Osteocyte (in vitro differentiated cells): ENCODE measurements at regions not wholly inside any gene's neighbourhood (a gene's known extent, or its start where the extent isn't known, plus 50 kb on each side); places are given as distances from the start of the nearest gene placed in this dataset.

ENCODE experiments used
- DNase-seq: peaks from one replicate; pipeline ENCODE4 v3.0.0; 2021; ENCODE audit warnings: mixed read lengths; ENCODE audit not compliant: unreplicated experiment; ENCODE audit errors: extremely low spot score
- H3K27ac Mint-ChIP-seq: one replicate; pipeline ENCODE4 v1.8.0; 2021; ENCODE audit warnings: mild to moderate bottlenecking, mixed read lengths; ENCODE audit not compliant: unreplicated experiment
- H3K27me3 Mint-ChIP-seq: one replicate; pipeline ENCODE4 v1.8.0; 2021; ENCODE audit warnings: mixed read lengths; ENCODE audit not compliant: unreplicated experiment
- H3K36me3 Mint-ChIP-seq: one replicate; pipeline ENCODE4 v1.8.0; 2021; ENCODE audit warnings: mixed read lengths; ENCODE audit not compliant: unreplicated experiment
- H3K4me1 Mint-ChIP-seq: one replicate; pipeline ENCODE4 v1.8.0; 2021; ENCODE audit warnings: mixed read lengths; ENCODE audit not compliant: unreplicated experiment
- H3K4me3 Mint-ChIP-seq: one replicate; pipeline ENCODE4 v1.8.0; 2021; ENCODE audit warnings: mild to moderate bottlenecking, moderate library complexity, mixed read lengths; ENCODE audit not compliant: unreplicated experiment
- H3K9me3 Mint-ChIP-seq: one replicate; pipeline ENCODE4 v1.8.0; 2021; ENCODE audit warnings: mixed read lengths; ENCODE audit not compliant: unreplicated experiment
- TF ChIP-seq, protein P1 (sequence below): fragments of 200-600 bp; sonication (generic); IDR thresholded peaks from 2 replicates; pipeline ENCODE4 v1.5.0; 2021; ENCODE audit warnings: antibody characterized with exemption, mild to moderate bottlenecking, moderate library complexity

DNA sequence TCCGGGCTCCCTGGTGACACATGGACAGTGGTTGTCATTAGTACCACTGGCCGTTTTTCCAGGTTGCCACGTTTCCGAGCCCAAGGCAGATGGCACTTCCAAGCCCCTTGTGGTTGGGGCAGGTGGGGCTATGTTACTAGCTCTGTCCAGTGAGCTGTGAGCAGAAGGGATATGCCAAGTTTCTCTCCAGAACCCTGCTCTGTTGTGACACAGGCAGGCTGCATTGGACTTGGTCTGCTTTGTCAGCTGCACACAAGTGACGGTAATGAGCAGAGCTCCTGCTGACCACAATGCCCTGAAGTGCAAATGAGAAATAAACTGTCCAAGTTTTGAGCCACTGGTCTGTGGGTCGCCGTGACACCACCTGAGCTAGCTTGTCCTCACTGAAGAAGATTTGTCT, 118.8 kb downstream of the GYPC start:
- Mint-ChIP-seq H3K4me3 (no peak overlapping the region), H3K36me3 (no peaks in the 10 kb centered on the region), H3K9me3 (no peaks in the 10 kb centered on the region), H3K27me3 (peaks cover 32% of the 10 kb centered on the region), H3K27ac (no peak overlapping the region), H3K4me1 (peaks cover 4% of the 10 kb centered on the region)
- TF ChIP-seq, protein P1, sequence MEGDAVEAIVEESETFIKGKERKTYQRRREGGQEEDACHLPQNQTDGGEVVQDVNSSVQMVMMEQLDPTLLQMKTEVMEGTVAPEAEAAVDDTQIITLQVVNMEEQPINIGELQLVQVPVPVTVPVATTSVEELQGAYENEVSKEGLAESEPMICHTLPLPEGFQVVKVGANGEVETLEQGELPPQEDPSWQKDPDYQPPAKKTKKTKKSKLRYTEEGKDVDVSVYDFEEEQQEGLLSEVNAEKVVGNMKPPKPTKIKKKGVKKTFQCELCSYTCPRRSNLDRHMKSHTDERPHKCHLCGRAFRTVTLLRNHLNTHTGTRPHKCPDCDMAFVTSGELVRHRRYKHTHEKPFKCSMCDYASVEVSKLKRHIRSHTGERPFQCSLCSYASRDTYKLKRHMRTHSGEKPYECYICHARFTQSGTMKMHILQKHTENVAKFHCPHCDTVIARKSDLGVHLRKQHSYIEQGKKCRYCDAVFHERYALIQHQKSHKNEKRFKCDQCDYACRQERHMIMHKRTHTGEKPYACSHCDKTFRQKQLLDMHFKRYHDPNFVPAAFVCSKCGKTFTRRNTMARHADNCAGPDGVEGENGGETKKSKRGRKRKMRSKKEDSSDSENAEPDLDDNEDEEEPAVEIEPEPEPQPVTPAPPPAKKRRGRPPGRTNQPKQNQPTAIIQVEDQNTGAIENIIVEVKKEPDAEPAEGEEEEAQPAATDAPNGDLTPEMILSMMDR, result no peak
- no peak for DNase-seq

DNA sequence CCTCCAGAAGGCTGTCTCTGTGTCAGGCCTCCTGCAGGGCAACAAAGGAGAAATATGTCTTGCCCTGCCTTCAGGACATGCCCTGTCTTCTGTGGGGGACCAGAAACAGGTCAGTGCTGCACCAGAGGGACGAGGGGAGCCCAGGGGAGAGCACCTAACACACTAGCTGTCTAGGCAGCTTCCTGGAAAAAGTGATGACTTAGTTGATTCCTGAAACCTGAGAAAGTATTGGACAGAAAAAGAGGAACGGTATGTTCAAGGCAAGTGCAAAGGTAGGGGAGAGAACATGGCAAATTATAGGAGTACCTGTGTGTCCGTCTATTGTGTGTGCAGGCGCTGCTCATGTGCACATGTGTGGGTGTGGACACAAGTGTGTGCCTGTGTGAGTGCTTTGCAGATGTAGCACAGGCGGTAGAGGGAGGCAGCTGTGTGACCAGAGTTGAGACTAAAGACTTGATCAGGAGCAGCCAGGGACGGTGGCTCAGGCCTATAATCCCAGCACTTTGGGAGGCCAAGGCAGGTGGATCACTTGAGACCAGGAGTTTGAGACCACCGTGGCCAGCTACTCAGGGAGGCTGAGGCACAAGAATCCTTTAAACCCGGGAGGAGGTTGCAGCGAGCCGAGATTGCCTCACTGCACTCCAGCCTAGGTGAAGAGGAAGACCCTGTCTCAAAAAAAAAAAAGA, 119.5 kb downstream of the GYPC start:
- TF ChIP-seq, protein P1, result no peak
- no peak overlapping the region for H3K27ac Mint-ChIP-seq

DNA sequence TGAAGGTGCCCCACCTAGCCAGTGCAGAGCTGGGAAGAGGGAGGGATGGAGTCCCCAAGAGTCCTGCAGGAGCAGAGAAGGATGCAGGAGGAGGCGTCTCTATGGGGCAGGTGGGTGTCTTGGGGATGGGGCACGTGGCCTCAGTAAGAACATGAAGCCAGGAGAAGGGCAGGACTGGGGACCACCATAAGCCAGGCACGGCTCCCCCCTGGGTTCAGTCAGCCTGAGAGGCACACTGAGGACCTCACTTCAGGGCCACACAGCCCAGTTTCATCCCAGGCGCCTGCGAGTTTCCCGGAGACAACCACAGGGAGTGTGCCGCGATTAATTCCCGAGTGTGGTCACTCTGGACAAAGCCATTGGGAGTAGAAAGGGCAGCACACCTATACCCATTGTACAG, 120.3 kb downstream of the GYPC start:
- H3K4me1 Mint-ChIP-seq, result peaks cover 4% of the 10 kb centered on the region
- H3K9me3 Mint-ChIP-seq, result no peaks in the 10 kb centered on the region
- H3K4me3 Mint-ChIP-seq, result peak overlapping the region; percentile 53
- peaks cover 41% of the 10 kb centered on the region for H3K27me3 Mint-ChIP-seq
- H3K36me3 Mint-ChIP-seq, result no peaks in the 10 kb centered on the region
- no peak overlapping the region for H3K27ac Mint-ChIP-seq
- TF ChIP-seq, protein P1, result no peak
- DNase-seq, result no peak

More for the DNA sequence above, 119.5 kb downstream of the GYPC start:
- H3K4me1 Mint-ChIP-seq, result peaks cover 4% of the 10 kb centered on the region
- H3K36me3 Mint-ChIP-seq, result no peaks in the 10 kb centered on the region
- H3K9me3 Mint-ChIP-seq, result no peaks in the 10 kb centered on the region
- no peak for DNase-seq
- peaks cover 38% of the 10 kb centered on the region for H3K27me3 Mint-ChIP-seq
- H3K4me3 Mint-ChIP-seq, result peak overlapping the region; percentile 53

DNA sequence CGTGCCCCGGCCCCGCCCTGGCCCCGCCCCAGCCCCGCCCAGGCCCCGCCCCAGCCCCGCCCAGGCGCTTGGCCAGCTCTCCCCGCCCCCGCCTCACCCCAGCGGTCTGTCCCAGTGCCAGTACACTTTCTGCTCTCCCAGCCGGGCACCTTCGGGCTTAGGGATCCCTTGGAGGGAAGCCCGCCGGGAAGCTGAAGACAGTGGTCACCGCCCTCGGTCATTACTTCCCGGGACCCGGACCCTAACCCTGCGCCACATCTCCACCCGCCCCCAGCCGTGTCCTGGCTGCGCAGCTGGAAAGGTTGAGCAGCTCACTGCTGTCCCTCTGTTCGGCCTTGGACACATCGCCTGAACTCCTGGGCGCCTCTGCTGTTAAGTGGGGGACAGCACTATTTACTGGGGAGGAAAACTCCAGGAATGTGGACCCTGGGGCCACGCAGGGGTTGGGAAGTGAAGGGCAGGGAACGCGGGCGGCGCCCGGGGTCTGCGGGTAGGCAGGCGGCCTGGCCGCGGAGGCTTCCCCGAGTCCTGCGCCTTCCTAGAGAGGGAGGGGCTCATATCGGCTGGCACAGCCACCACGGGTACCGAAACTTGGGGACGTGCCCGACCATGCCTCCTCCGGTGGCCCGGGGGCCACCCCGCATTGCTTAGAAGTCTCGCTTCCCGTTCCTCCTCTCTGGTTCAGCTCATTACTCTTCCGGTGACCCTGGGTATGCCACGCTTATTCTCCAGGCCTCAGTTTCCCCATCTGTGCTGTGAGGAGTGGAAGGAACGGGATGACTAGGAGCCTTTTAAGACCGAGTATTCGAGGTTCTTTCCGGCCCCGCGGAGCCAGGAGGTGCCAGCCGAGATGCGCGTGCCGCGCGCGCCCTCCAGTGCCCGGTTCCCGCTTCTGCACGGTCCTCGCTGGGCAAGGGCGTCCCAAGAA, 121.0 kb downstream of the GYPC start:
- TF ChIP-seq, protein P1, result peak; percentile 98
- Mint-ChIP-seq H3K36me3 (no peaks in the 10 kb centered on the region), H3K27me3 (peaks cover 44% of the 10 kb centered on the region), H3K9me3 (no peaks in the 10 kb centered on the region), H3K4me1 (peaks cover 4% of the 10 kb centered on the region), H3K4me3 (peak overlapping the region; percentile 86), H3K27ac (no peak overlapping the region)
- peak; percentile 94 for DNase-seq

DNA sequence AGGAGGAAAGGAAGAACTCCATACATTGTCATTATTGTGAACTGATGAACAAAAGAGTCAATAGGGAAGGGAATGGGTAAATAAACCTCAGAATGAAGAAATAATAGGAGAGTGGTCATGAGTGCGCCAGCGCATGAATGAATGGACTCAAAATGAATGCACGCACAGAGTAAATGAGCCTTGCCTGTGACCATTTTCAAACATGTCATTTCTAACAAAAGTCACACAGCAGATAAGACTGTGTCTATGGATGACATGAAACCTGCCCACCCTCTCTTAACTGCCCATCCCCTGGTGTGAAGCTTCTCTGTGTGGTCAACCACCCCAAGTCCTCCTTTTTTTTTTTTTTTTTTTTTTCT, 121.1 kb upstream of the TEX51 start:
- Mint-ChIP-seq H3K9me3 (no peaks in the 10 kb centered on the region), H3K4me3 (peak overlapping the region; percentile 86), H3K36me3 (no peaks in the 10 kb centered on the region), H3K27ac (no peak overlapping the region), H3K27me3 (peaks cover 45% of the 10 kb centered on the region), H3K4me1 (peaks cover 4% of the 10 kb centered on the region)
- TF ChIP-seq, protein P1, result no peak
- no peak for DNase-seq
